OCI-LY3 (cell line): ENCODE measurements at regions not wholly inside any gene's neighbourhood (a gene's known extent, or its start where the extent isn't known, plus 50 kb on each side); places are given as distances from the start of the nearest gene placed in this dataset.

ENCODE experiments used
- H2AFZ ChIP-seq: fragments of 200-600, 300-600 bp; shearing (Covaris generic); 2 replicates; pipeline ENCODE4 v1.6.0; 2014; ENCODE audit warnings: antibody characterized with exemption, low read depth, low read length
- H3K27ac ChIP-seq: fragments of 200-600, 300-600 bp; sonication (generic); 2 replicates; pipeline ENCODE4 v1.5.1; 2014; ENCODE audit warnings: mild to moderate bottlenecking, low read length, moderate library complexity, mixed read lengths
- H3K27me3 ChIP-seq: fragments of 200-600, 300-600 bp; sonication (generic); 2 replicates; pipeline ENCODE4 v1.6.1; 2014; ENCODE audit warnings: low read depth, low read length, mixed read lengths
- H3K36me3 ChIP-seq: fragments of 200-600, 300-600 bp; sonication (generic); replicated peaks from 2 replicates; pipeline ENCODE3; 2014; ENCODE audit warnings: low read depth, low read length, mixed read lengths
- H3K4me1 ChIP-seq: fragments of 300-600, 200-600 bp; sonication (generic); 2 replicates; pipeline ENCODE4 v1.6.1; 2014; ENCODE audit warnings: low read length, mixed read lengths
- H3K4me2 ChIP-seq: fragments of 200-600, 300-600 bp; sonication (generic); 2 replicates; pipeline ENCODE4 v1.6.1; 2014; ENCODE audit warnings: low read length, mixed read lengths
- H3K4me3 ChIP-seq: fragments of 300-600, 200-600 bp; sonication (generic); 2 replicates; pipeline ENCODE4 v1.5.1; 2014; ENCODE audit warnings: antibody characterized with exemption, mild to moderate bottlenecking, low read length, moderate library complexity
- H3K79me2 ChIP-seq: fragments of 300-600, 200-600 bp; shearing (Covaris generic); 2 replicates; pipeline ENCODE4 v1.6.1; 2014; ENCODE audit warnings: mild to moderate bottlenecking, low read length, mixed read lengths
- H3K9ac ChIP-seq: fragments of 300-600, 200-600 bp; shearing (Covaris generic); 2 replicates; pipeline ENCODE4 v1.6.0; 2014; ENCODE audit warnings: mild to moderate bottlenecking, low read length, moderate library complexity
- H3K9me3 ChIP-seq: fragments of 200-600, 300-600 bp; shearing (Covaris generic); 2 replicates; pipeline ENCODE4 v1.6.1; 2014; ENCODE audit warnings: low read length, mixed read lengths; ENCODE audit not compliant: insufficient read depth
- H4K20me1 ChIP-seq: fragments of 200-600, 300-600 bp; sonication (generic); 2 replicates; pipeline ENCODE4 v1.6.1; 2016; ENCODE audit warnings: low read length, mixed read lengths; ENCODE audit not compliant: insufficient read depth
- EZH2phosphoT487 ChIP-seq: fragments of 200-600 bp; shearing (Covaris generic); IDR thresholded peaks from 2 replicates; pipeline ENCODE4 v1.6.1; 2018; ENCODE audit warnings: antibody characterized with exemption, mixed run types, low read depth
- TF ChIP-seq, protein P1 (sequence below): fragments of 200-600, 300-600 bp; sonication (generic); IDR thresholded peaks from 2 replicates; pipeline ENCODE4 v1.5.1; 2014; ENCODE audit warnings: antibody characterized with exemption, low read length, low read depth

GRCh38 chr15:81686021-81686420, 312.0 kb upstream of the TMC3 start:
- TF ChIP-seq, protein P1, sequence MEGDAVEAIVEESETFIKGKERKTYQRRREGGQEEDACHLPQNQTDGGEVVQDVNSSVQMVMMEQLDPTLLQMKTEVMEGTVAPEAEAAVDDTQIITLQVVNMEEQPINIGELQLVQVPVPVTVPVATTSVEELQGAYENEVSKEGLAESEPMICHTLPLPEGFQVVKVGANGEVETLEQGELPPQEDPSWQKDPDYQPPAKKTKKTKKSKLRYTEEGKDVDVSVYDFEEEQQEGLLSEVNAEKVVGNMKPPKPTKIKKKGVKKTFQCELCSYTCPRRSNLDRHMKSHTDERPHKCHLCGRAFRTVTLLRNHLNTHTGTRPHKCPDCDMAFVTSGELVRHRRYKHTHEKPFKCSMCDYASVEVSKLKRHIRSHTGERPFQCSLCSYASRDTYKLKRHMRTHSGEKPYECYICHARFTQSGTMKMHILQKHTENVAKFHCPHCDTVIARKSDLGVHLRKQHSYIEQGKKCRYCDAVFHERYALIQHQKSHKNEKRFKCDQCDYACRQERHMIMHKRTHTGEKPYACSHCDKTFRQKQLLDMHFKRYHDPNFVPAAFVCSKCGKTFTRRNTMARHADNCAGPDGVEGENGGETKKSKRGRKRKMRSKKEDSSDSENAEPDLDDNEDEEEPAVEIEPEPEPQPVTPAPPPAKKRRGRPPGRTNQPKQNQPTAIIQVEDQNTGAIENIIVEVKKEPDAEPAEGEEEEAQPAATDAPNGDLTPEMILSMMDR: no peak
- no peak for TF ChIP-seq EZH2phosphoT487
- no peak overlapping the region for H3K27ac ChIP-seq
- H3K9ac ChIP-seq: no peak overlapping the region
- peaks cover 6% of the 10 kb centered on the region; the same call in 1 of the 2 replicates for H3K9me3 ChIP-seq
- H3K4me3 ChIP-seq: no peak overlapping the region
- no peaks in the 10 kb centered on the region for H3K79me2 ChIP-seq
- no peaks in the 10 kb centered on the region for H3K4me1 ChIP-seq
- H4K20me1 ChIP-seq: no peaks in the 10 kb centered on the region
- no peaks in the 10 kb centered on the region for H3K36me3 ChIP-seq
- no peaks in the 10 kb centered on the region for H3K27me3 ChIP-seq
- no peak overlapping the region for H3K4me2 ChIP-seq
- H2AFZ ChIP-seq: no peak overlapping the region

- Histone ChIP-seq H4K20me1 (no peaks in the 10 kb centered on the region), H3K4me2 (no peak overlapping the region), H3K27ac (no peak overlapping the region), H3K9me3 (peaks cover 6% of the 10 kb centered on the region; the same call in 1 of the 2 replicates), H3K27me3 (no peaks in the 10 kb centered on the region), H2AFZ (no peak overlapping the region), H3K36me3 (no peaks in the 10 kb centered on the region), H3K79me2 (no peaks in the 10 kb centered on the region), H3K4me3 (no peak overlapping the region), H3K4me1 (no peaks in the 10 kb centered on the region), H3K9ac (no peak overlapping the region)
- TF ChIP-seq EZH2phosphoT487: no peak
- TF ChIP-seq, protein P1: no peak
These were observed 311.2 kb upstream of the TMC3 start for GRCh38 chr15:81685237-81685636.

DNA sequence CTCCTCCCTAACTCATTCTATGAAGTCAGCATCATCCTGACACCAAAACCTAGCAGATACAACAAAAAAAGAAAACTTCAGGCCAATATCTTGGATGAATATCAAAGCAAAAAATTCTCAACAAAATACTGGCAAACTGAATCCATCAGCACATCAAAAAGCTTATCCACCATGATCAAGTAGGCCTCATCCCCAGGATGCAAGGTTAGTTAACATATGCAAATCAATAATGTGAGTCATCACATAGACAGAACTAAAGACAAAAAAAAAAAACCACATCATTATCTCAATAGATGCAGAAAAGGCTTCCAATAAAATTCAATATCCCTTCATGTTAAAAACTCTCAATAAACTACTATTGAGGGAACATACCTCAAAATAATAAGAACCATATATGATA, 306.8 kb upstream of the TMC3 start:
- H3K27me3 ChIP-seq: peaks cover 2% of the 10 kb centered on the region; the same call in 1 of the 2 replicates
- H3K4me2 ChIP-seq: no peak overlapping the region
- no peak overlapping the region for H3K27ac ChIP-seq
- H3K9ac ChIP-seq: no peak overlapping the region
- 0 out of 2 replicates have a peak, but pooled peaks cover under 1% of the 10 kb centered on the region for H3K9me3 ChIP-seq
- H3K4me1 ChIP-seq: no peaks in the 10 kb centered on the region
- no peaks in the 10 kb centered on the region for H3K79me2 ChIP-seq
- no peaks in the 10 kb centered on the region for H3K36me3 ChIP-seq
- H2AFZ ChIP-seq: no peak overlapping the region
- TF ChIP-seq, protein P1: no peak
- no peak for TF ChIP-seq EZH2phosphoT487
- no peaks in the 10 kb centered on the region for H4K20me1 ChIP-seq
- no peak overlapping the region for H3K4me3 ChIP-seq

- Histone ChIP-seq H3K4me1 (no peaks in the 10 kb centered on the region), H3K36me3 (no peaks in the 10 kb centered on the region), H3K27ac (no peak overlapping the region), H4K20me1 (no peaks in the 10 kb centered on the region), H3K27me3 (no peaks in the 10 kb centered on the region), H3K9me3 (no peaks in the 10 kb centered on the region), H3K4me2 (no peak overlapping the region), H3K79me2 (no peaks in the 10 kb centered on the region), H2AFZ (no peak overlapping the region), H3K4me3 (no peak overlapping the region), H3K9ac (no peak overlapping the region)
- no peak for TF ChIP-seq EZH2phosphoT487
- TF ChIP-seq, protein P1: no peak
These were observed 292.8 kb upstream of the TMC3 start for GRCh38 chr15:81666839-81667238.
